OCI-LY1 (cell line): ENCODE measurements at regions not wholly inside any gene's neighbourhood (a gene's known extent, or its start where the extent isn't known, plus 50 kb on each side); places are given as distances from the start of the nearest gene placed in this dataset.

Source experiments
- H2AFZ ChIP-seq: fragments of 200-600 bp; sonication (generic), shearing (Covaris generic); 2 replicates; pipeline ENCODE4 v1.6.0; 2014; ENCODE audit warnings: antibody characterized with exemption, mild to moderate bottlenecking, low read length
- H3F3A ChIP-seq: fragments of 200-600 bp; sonication (generic), shearing (Covaris generic); 2 replicates; pipeline ENCODE4 v1.6.0; 2014; ENCODE audit warnings: mild to moderate bottlenecking, antibody characterized with exemption, low read length, moderate library complexity; ENCODE audit not compliant: insufficient read depth
- H3K27ac ChIP-seq: fragments of 200-600 bp; sonication (generic); 2 replicates; pipeline ENCODE4 v1.5.1; 2014; ENCODE audit warnings: low read length, mixed run types, mild to moderate bottlenecking, low read depth; ENCODE audit not compliant: poor library complexity, severe bottlenecking
- H3K27me3 ChIP-seq: fragments of 200-600 bp; sonication (generic); 2 replicates; pipeline ENCODE4 v1.6.0; 2014; ENCODE audit warnings: antibody characterized with exemption, mild to moderate bottlenecking, low read length, moderate library complexity; ENCODE audit not compliant: insufficient read depth
- H3K36me3 ChIP-seq: fragments of 200-600 bp; sonication (generic); 2 replicates; pipeline ENCODE4 v1.6.1; 2014; ENCODE audit warnings: mild to moderate bottlenecking, antibody characterized with exemption, low read length, moderate library complexity, mixed read lengths; ENCODE audit not compliant: insufficient read depth
- H3K4me1 ChIP-seq: fragments of 200-600 bp; sonication (generic); 2 replicates; pipeline ENCODE4 v1.5.1; 2014; ENCODE audit warnings: mild to moderate bottlenecking, low read length, moderate library complexity; ENCODE audit not compliant: insufficient read depth, severe bottlenecking
- H3K4me2 ChIP-seq: fragments of 200-600 bp; sonication (generic), shearing (Covaris generic); 2 replicates; pipeline ENCODE4 v1.6.1; 2014; ENCODE audit warnings: low read length
- H3K4me3 ChIP-seq: fragments of 200-600 bp; sonication (generic); 2 replicates; pipeline ENCODE4 v1.5.1; 2014; ENCODE audit warnings: low read length, low read depth, mild to moderate bottlenecking, mixed read lengths; ENCODE audit not compliant: poor library complexity, severe bottlenecking
- H3K79me2 ChIP-seq: fragments of 200-600 bp; shearing (Covaris generic); 2 replicates; pipeline ENCODE4 v1.6.1; 2016; ENCODE audit warnings: mixed run types, low read length, mixed read lengths; ENCODE audit not compliant: insufficient read depth
- H3K9ac ChIP-seq: fragments of 200-600 bp; sonication (generic), shearing (Covaris generic); 2 replicates; pipeline ENCODE4 v1.6.1; 2014; ENCODE audit warnings: mild to moderate bottlenecking, low read length, mixed read lengths
- H3K9me2 ChIP-seq: fragments of 200-600 bp; sonication (generic), shearing (Covaris generic); 2 replicates; pipeline ENCODE4 v1.6.1; 2014; ENCODE audit warnings: low read depth, mild to moderate bottlenecking, low read length, mixed read lengths
- H3K9me3 ChIP-seq: fragments of 200-600 bp; shearing (Covaris generic); 2 replicates; pipeline ENCODE4 v1.6.1; 2014; ENCODE audit warnings: low read length, mixed read lengths
- H4K20me1 ChIP-seq: fragments of 200-600 bp; sonication (generic), shearing (Covaris generic); 2 replicates; pipeline ENCODE4 v1.6.0; 2016; ENCODE audit warnings: mild to moderate bottlenecking, low read length; ENCODE audit not compliant: insufficient read depth
- EZH2 ChIP-seq: fragments of 200-600 bp; sonication (generic), shearing (Covaris generic); IDR thresholded peaks from 2 replicates; pipeline ENCODE4 v1.8.0; 2017; ENCODE audit warnings: borderline replicate concordance, mixed run types, mild to moderate bottlenecking, antibody characterized with exemption, low read length, moderate library complexity, mixed read lengths
- TF ChIP-seq, protein P1 (sequence below): fragments of 200-600 bp; sonication (generic), shearing (Covaris generic); IDR thresholded peaks from 2 replicates; pipeline ENCODE4 v1.5.1; 2017; ENCODE audit warnings: mild to moderate bottlenecking, antibody characterized with exemption, low read length, moderate library complexity, mixed read lengths

- H3K9me2 ChIP-seq, result no peaks in the 10 kb centered on the region
- H3K27me3 ChIP-seq, result no peaks in the 10 kb centered on the region
- H3K27ac ChIP-seq, result no peak overlapping the region
- H3K4me1 ChIP-seq, result no peaks in the 10 kb centered on the region
- H3K9me3 ChIP-seq, result no peaks in the 10 kb centered on the region
- H3K4me3 ChIP-seq, result no peak overlapping the region
- no peaks in the 10 kb centered on the region for H4K20me1 ChIP-seq
- H3K79me2 ChIP-seq, result no peaks in the 10 kb centered on the region
- no peak overlapping the region for H3K9ac ChIP-seq
- H3F3A ChIP-seq, result no peaks in the 10 kb centered on the region
- no peaks in the 10 kb centered on the region for H3K36me3 ChIP-seq
- no peak overlapping the region for H3K4me2 ChIP-seq
- no peak overlapping the region for H2AFZ ChIP-seq
- TF ChIP-seq, protein P1, sequence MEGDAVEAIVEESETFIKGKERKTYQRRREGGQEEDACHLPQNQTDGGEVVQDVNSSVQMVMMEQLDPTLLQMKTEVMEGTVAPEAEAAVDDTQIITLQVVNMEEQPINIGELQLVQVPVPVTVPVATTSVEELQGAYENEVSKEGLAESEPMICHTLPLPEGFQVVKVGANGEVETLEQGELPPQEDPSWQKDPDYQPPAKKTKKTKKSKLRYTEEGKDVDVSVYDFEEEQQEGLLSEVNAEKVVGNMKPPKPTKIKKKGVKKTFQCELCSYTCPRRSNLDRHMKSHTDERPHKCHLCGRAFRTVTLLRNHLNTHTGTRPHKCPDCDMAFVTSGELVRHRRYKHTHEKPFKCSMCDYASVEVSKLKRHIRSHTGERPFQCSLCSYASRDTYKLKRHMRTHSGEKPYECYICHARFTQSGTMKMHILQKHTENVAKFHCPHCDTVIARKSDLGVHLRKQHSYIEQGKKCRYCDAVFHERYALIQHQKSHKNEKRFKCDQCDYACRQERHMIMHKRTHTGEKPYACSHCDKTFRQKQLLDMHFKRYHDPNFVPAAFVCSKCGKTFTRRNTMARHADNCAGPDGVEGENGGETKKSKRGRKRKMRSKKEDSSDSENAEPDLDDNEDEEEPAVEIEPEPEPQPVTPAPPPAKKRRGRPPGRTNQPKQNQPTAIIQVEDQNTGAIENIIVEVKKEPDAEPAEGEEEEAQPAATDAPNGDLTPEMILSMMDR, result no peak
- TF ChIP-seq EZH2, result no peak
Observed at GRCh38 chr3:177828208-177828565, 630.9 kb upstream of the TBL1XR1 start.

GRCh38 chr3:177830411-177830849, 633.1 kb upstream of the TBL1XR1 start:
- H3K27me3 ChIP-seq, result no peaks in the 10 kb centered on the region
- H3K4me1 ChIP-seq, result no peaks in the 10 kb centered on the region
- H2AFZ ChIP-seq, result no peak overlapping the region
- no peak overlapping the region for H3K9ac ChIP-seq
- H4K20me1 ChIP-seq, result no peaks in the 10 kb centered on the region
- no peaks in the 10 kb centered on the region for H3F3A ChIP-seq
- no peaks in the 10 kb centered on the region for H3K9me2 ChIP-seq
- no peaks in the 10 kb centered on the region for H3K36me3 ChIP-seq
- H3K4me3 ChIP-seq, result no peak overlapping the region
- H3K79me2 ChIP-seq, result no peaks in the 10 kb centered on the region
- H3K9me3 ChIP-seq, result no peaks in the 10 kb centered on the region
- TF ChIP-seq, protein P1, result no peak
- TF ChIP-seq EZH2, result no peak
- no peak overlapping the region for H3K4me2 ChIP-seq
- H3K27ac ChIP-seq, result no peak overlapping the region

DNA sequence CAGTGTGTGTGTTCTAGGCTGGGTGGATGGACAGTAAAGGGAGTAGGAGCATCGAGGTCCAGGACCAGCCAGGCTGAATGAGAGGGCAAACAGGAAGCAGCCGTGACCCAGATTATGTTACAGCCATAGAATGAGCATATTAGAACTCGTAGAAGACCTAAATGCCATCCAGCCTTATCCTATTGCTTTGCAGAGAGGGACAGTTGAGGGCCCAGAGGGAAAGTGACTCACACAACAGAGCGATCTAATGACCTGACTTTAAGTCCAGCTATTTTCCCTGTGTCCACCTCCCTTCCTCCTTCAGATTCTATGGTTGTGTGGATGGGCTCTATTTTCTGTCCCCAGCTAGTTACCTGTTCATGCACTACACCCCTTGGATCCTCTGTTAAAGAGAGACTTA, 634.1 kb upstream of the TBL1XR1 start:
- no peaks in the 10 kb centered on the region for H3K9me2 ChIP-seq
- no peak overlapping the region for H3K4me3 ChIP-seq
- no peaks in the 10 kb centered on the region for H3K9me3 ChIP-seq
- no peaks in the 10 kb centered on the region for H3K4me1 ChIP-seq
- no peak overlapping the region for H2AFZ ChIP-seq
- no peaks in the 10 kb centered on the region for H3K79me2 ChIP-seq
- H3K4me2 ChIP-seq, result no peak overlapping the region
- no peaks in the 10 kb centered on the region for H3K36me3 ChIP-seq
- no peaks in the 10 kb centered on the region for H3K27me3 ChIP-seq
- H3K9ac ChIP-seq, result no peak overlapping the region
- no peak overlapping the region for H3K27ac ChIP-seq
- H4K20me1 ChIP-seq, result no peaks in the 10 kb centered on the region
- H3F3A ChIP-seq, result no peaks in the 10 kb centered on the region
- TF ChIP-seq, protein P1, result no peak
- no peak for TF ChIP-seq EZH2
